ENCODE measurements at regions not wholly inside any gene's neighbourhood (a gene's known extent, or its start where the extent isn't known, plus 50 kb on each side); places are given as distances from the start of the nearest gene placed in this dataset.

DNA sequence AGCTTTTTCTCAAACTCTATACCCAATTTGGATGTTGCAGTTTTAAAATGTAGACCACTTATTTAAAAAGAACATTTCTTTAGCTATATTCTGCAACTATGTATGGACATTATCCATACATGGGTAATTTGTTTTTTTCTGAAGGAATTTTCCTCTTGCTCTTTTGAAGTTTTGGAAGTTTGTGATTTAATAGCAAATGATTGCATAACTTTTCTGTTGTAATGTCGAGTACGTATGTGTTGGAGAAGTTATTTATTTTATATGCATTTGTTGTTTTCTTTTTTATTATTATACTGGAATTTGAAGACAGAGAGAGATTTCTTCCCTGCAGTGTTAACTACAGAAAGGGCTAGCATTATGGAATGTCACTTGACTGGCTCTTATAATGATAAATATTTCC, 207.7 kb upstream of the FANCL start:
- Histone ChIP-seq H3K9me3 (no peaks in the 10 kb centered on the region), H3K4me3 (no peak overlapping the region), H3K36me3 (no peaks in the 10 kb centered on the region), H3K4me1 (no peaks in the 10 kb centered on the region), H3K27me3 (peaks cover 0 to 16% (median 0%) of the 10 kb centered on the region in 7 donors), H3K27ac (no peak overlapping the region)
- ATAC-seq (no peak), DNase-seq (no peak)
- intact Hi-C loops (cut with DNase I), result loop anchor here in 8 of 10 donors (2.0 to 10.0 kb wide), 6 partner anchors 314 to 687 kb away; no protein-coding TSS in a partner anchor
- 90 to 97% methylated on average over 2 of the region's 2 CpGs for WGBS, 2 donors
- TF ChIP-seq, protein P1, sequence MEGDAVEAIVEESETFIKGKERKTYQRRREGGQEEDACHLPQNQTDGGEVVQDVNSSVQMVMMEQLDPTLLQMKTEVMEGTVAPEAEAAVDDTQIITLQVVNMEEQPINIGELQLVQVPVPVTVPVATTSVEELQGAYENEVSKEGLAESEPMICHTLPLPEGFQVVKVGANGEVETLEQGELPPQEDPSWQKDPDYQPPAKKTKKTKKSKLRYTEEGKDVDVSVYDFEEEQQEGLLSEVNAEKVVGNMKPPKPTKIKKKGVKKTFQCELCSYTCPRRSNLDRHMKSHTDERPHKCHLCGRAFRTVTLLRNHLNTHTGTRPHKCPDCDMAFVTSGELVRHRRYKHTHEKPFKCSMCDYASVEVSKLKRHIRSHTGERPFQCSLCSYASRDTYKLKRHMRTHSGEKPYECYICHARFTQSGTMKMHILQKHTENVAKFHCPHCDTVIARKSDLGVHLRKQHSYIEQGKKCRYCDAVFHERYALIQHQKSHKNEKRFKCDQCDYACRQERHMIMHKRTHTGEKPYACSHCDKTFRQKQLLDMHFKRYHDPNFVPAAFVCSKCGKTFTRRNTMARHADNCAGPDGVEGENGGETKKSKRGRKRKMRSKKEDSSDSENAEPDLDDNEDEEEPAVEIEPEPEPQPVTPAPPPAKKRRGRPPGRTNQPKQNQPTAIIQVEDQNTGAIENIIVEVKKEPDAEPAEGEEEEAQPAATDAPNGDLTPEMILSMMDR (IDR thresholded peaks at IDR 0.05), result no peak

DNA sequence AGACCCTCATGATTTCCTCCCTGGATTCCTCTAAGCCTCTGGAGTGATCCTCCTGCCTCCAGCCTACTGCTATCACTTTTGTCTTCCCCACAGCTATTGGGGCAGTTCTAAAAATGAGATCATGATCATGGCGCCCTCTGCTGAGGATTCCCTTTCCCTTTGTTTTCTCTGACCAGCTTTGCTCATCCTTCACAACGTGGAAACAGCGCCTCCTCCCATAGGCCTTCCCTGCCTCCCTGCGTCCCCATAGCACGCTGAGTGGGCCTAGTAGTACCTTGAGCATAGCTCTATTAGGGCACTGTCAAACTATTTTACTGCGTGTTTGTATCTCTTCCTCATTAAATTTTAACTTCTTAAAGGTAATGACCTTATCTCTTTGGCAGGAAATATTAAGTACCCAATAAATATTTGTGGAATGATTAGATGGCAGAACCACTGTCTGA, 207.0 kb upstream of the FANCL start:
- 13 to 19% methylated on average over 6 of the region's 6 CpGs for WGBS, 2 donors
- intact Hi-C loops (cut with DNase I), result loop anchor here in 8 of 10 donors (2.0 to 10.0 kb wide), 6 partner anchors 313 to 686 kb away; no protein-coding TSS in a partner anchor
- DNase-seq, result peak in 1 of 2 donors; percentile 51
- TF ChIP-seq, protein P1 (IDR thresholded peaks at IDR 0.05), result peak in 8 of 9 donors; percentile 8 to 66 (median 51)
- Histone ChIP-seq H3K27me3 (peaks cover 0 to 19% (median 0%) of the 10 kb centered on the region in 7 donors), H3K4me1 (no peaks in the 10 kb centered on the region), H3K27ac (no peak overlapping the region), H3K9me3 (no peaks in the 10 kb centered on the region), H3K36me3 (no peaks in the 10 kb centered on the region), H3K4me3 (no peak overlapping the region)
- ATAC-seq, result peak in 5 of 8 donors; percentile 40 to 82 (median 55)

DNA sequence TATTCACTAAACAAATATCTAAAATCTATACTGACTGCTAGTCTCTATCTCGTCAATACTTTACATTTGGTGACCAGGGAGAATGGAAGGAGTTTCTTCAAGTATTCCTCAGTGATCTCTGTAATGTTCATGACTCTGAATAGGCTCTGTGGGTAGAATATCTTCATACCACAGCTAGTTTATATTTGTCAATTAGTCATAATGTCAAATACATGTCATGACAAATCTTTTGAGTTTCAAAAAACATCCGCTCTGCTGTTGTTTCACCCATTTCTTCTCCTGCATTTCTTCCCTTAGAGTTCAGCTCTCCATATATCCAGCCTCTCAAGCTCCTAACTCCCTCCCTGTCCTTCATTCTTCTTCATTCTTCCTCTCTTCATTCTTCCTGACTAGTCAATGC, 206.5 kb upstream of the FANCL start:
- Histone ChIP-seq H3K9me3 (no peaks in the 10 kb centered on the region), H3K27ac (no peak overlapping the region), H3K27me3 (peaks cover 0 to 21% (median 0%) of the 10 kb centered on the region in 7 donors), H3K36me3 (no peaks in the 10 kb centered on the region), H3K4me1 (no peaks in the 10 kb centered on the region), H3K4me3 (no peak overlapping the region)
- ATAC-seq, result no peak
- DNase-seq, result no peak
- TF ChIP-seq, protein P1 (IDR thresholded peaks at IDR 0.05), result no peak
- WGBS, 2 donors, result 90 to 92% methylated on average over 2 of the region's 2 CpGs
- intact Hi-C loops (cut with DNase I), result loop anchor here in 7 of 10 donors (5.0 to 10.0 kb wide), 5 partner anchors 313 to 685 kb away; no protein-coding TSS in a partner anchor

DNA sequence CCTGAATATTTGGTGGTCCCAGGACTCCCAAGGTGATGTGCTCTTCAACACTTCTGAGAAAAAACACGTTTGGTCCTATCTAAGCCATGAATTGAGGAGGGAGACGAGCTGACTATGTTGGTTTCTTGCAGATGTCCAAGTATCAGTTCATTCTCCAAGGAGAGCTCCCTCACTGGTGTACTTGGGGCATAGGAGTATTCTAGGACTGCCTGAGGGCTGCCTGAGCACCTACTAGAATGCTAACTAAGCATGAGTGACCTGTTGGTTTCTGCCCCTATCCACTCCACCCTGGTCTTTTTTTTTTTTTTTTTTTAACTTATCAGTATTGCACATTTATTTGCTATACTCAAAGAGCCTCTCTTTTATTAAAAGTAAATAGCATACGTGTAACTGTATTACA, 200.5 kb upstream of the FANCL start:
- no peak for ATAC-seq

More for the DNA sequence above, 200.5 kb upstream of the FANCL start:
- TF ChIP-seq, protein P1 (IDR thresholded peaks at IDR 0.05), result no peak
- 66 to 71% methylated on average over 3 of the region's 3 CpGs for WGBS, 2 donors
- intact Hi-C loops (cut with DNase I), result loop anchor here in 3 of 10 donors (10.0 kb wide), 2 partner anchors 307 to 537 kb away; no protein-coding TSS in a partner anchor
- no peaks in the 10 kb centered on the region for H3K9me3 ChIP-seq
- H3K4me1 ChIP-seq, result no peaks in the 10 kb centered on the region
- no peak overlapping the region for H3K27ac ChIP-seq
- no peak for DNase-seq
- peaks cover 0 to 26% (median 0%) of the 10 kb centered on the region in 7 donors for H3K27me3 ChIP-seq
- H3K36me3 ChIP-seq, result no peaks in the 10 kb centered on the region
- H3K4me3 ChIP-seq, result no peak overlapping the region

Data from heart right ventricle (tissue), 16 donors.